WTC11 (cell line): ENCODE measurements at regions not wholly inside any gene's neighbourhood (a gene's known extent, or its start where the extent isn't known, plus 50 kb on each side); places are given as distances from the start of the nearest gene placed in this dataset.

ENCODE experiments used
- ATAC-seq: fragments of 200-7000 bp; cut with Tn5 transposase; 2 replicates; pipeline ENCODE4 v1.10.0; 2021; ENCODE audit warnings: mild to moderate bottlenecking, moderate library complexity
- CTCF ChIA-PET: fragments of 300-600 bp; sonication (Branson Sonifier 250); formaldehyde crosslinking; loops from one replicate; lab custom pipeline; 2021; ENCODE audit warnings: antibody characterized with exemption; lab: Charles Lee
- POLR2A ChIA-PET: fragments of 350-600 bp; sonication (Branson Sonifier 250); formaldehyde crosslinking; loops from one replicate; lab custom pipeline; 2021; ENCODE audit warnings: antibody characterized with exemption; lab: Charles Lee
- DNase-seq: peaks from one replicate; pipeline ENCODE4 v3.0.0; 2021; ENCODE audit warnings: low spot score
- H3K27ac Mint-ChIP-seq: 2 replicates; pipeline ENCODE4 v1.8.0; 2021; ENCODE audit warnings: mixed read lengths
- H3K27me3 Mint-ChIP-seq: 2 replicates; pipeline ENCODE4 v1.8.0; 2021; ENCODE audit warnings: low read depth, mild to moderate bottlenecking, moderate library complexity, mixed read lengths
- H3K36me3 Mint-ChIP-seq: 2 replicates; pipeline ENCODE4 v1.8.0; 2021; ENCODE audit warnings: mixed read lengths
- H3K4me1 Mint-ChIP-seq: 2 replicates; pipeline ENCODE4 v1.8.0; 2022; ENCODE audit warnings: mixed read lengths
- H3K4me3 Mint-ChIP-seq: 2 replicates; pipeline ENCODE4 v1.8.0; 2021; ENCODE audit warnings: mild to moderate bottlenecking, moderate library complexity, mixed read lengths
- H3K9me3 Mint-ChIP-seq: 2 replicates; pipeline ENCODE4 v1.8.0; 2021; ENCODE audit warnings: mixed read lengths
- ATF2 ChIP-seq: sonication (generic); formaldehyde crosslinking; IDR thresholded peaks from 2 replicates; pipeline ENCODE4 v1.8.1; 2022; ENCODE audit warnings: low read depth, missing genetic modification reagents, borderline replicate concordance
- ATF6 ChIP-seq: sonication (generic); formaldehyde crosslinking; IDR thresholded peaks from 2 replicates; pipeline ENCODE4 v1.8.1; 2023; ENCODE audit warnings: mild to moderate bottlenecking, missing genetic modification reagents
- CDX4 ChIP-seq: fragments of 250-450 bp; sonication (Bioruptor Pico); IDR thresholded peaks from 2 replicates; pipeline ENCODE4 v1.9.0; 2021; ENCODE audit warnings: moderate library complexity, mild to moderate bottlenecking, inconsistent platforms, borderline replicate concordance
- ERG ChIP-seq: fragments of 250-450 bp; sonication (Bioruptor Pico); IDR thresholded peaks from 2 replicates; pipeline ENCODE4 v1.8.0; 2021; ENCODE audit warnings: mild to moderate bottlenecking
- ESRRA ChIP-seq: sonication (generic); formaldehyde crosslinking; IDR thresholded peaks from 2 replicates; pipeline ENCODE4 v1.8.1; 2022; ENCODE audit warnings: mild to moderate bottlenecking, missing genetic modification reagents, borderline replicate concordance
- FOXJ3 ChIP-seq: sonication (generic); formaldehyde crosslinking; IDR thresholded peaks from 2 replicates; pipeline ENCODE4 v1.9.0; 2021; ENCODE audit warnings: missing genetic modification reagents, mild to moderate bottlenecking, borderline replicate concordance
- GABPB1 ChIP-seq: sonication (generic); formaldehyde crosslinking; IDR thresholded peaks from 2 replicates; pipeline ENCODE4 v1.8.1; 2023; ENCODE audit warnings: mild to moderate bottlenecking, missing genetic modification reagents
- GTF2I ChIP-seq: fragments of 250-450 bp; sonication (Bioruptor Pico); conservative IDR thresholded peaks from 2 replicates; pipeline ENCODE4 v1.4.0; 2021; ENCODE audit warnings: mild to moderate bottlenecking
- IRF2 ChIP-seq: sonication (generic); formaldehyde crosslinking; IDR thresholded peaks from 2 replicates; pipeline ENCODE4 v1.8.0; 2022; ENCODE audit warnings: low read depth, missing genetic modification reagents, borderline replicate concordance
- SMAD4 ChIP-seq: sonication (generic); formaldehyde crosslinking; IDR thresholded peaks from 2 replicates; pipeline ENCODE4 v1.8.0; 2022; ENCODE audit warnings: mild to moderate bottlenecking, missing genetic modification reagents
- STAT6 ChIP-seq: sonication (generic); formaldehyde crosslinking; conservative IDR thresholded peaks from 2 replicates; pipeline ENCODE4 v1.8.1; 2023; ENCODE audit warnings: mild to moderate bottlenecking, low read depth, missing genetic modification reagents, moderate library complexity
- TCF7 ChIP-seq: sonication (generic); formaldehyde crosslinking; IDR thresholded peaks from 2 replicates; pipeline ENCODE4 v1.8.0; 2022; ENCODE audit warnings: mild to moderate bottlenecking, low read depth, missing genetic modification reagents, moderate library complexity
- TP53 ChIP-seq: sonication (generic); formaldehyde crosslinking; IDR thresholded peaks from 2 replicates; pipeline ENCODE4 v1.8.1; 2023; ENCODE audit warnings: mild to moderate bottlenecking, missing genetic modification reagents
- USF2 ChIP-seq: sonication (generic); formaldehyde crosslinking; IDR thresholded peaks from 2 replicates; pipeline ENCODE4 v1.8.1; 2023; ENCODE audit warnings: mild to moderate bottlenecking, missing genetic modification reagents, moderate library complexity
- ZBTB43 ChIP-seq: sonication (generic); formaldehyde crosslinking; IDR thresholded peaks from 2 replicates; pipeline ENCODE4 v1.8.1; 2023; ENCODE audit warnings: mild to moderate bottlenecking, missing genetic modification reagents
- ZNF396 ChIP-seq: fragments of 250-450 bp; sonication (Bioruptor Pico); IDR thresholded peaks from 2 replicates; pipeline ENCODE4 v1.8.0; 2021; ENCODE audit warnings: mild to moderate bottlenecking, moderate library complexity, borderline replicate concordance

GRCh38 chr3:194830978-194831377, 145.3 kb downstream of the FAM43A start:
- Mint-ChIP-seq H3K4me1 (peaks cover under 1% of the 10 kb centered on the region; the same call in 1 of the 2 replicates), H3K27me3 (no peaks in the 10 kb centered on the region), H3K36me3 (no peaks in the 10 kb centered on the region), H3K27ac (no peak overlapping the region), H3K9me3 (peaks cover 9% of the 10 kb centered on the region), H3K4me3 (no peak overlapping the region)
- ATAC-seq (no peak), DNase-seq (no peak)
- ChIA-PET POLR2A (interaction anchor here (0.6 kb wide), 1 partner anchor 40 kb away, joined by 5 read pairs; no protein-coding TSS in a partner anchor), CTCF (interaction anchor here (1.1 kb wide), 1 partner anchor 148 kb away, joined by 5 read pairs; no protein-coding TSS in a partner anchor)
- no peak for TF ChIP-seq ATF6 (CRISPR knock-in tag)
- TF ChIP-seq SMAD4 (CRISPR knock-in tag) = no peak
- no peak for TF ChIP-seq ZNF396 (CRISPR knock-in tag)

- H3K4me3 Mint-ChIP-seq = no peak overlapping the region
- ChIA-PET CTCF (no interaction called here), POLR2A (no interaction called here)
- no peak overlapping the region for H3K27ac Mint-ChIP-seq
- TF ChIP-seq TP53 (CRISPR knock-in tag) = no peak
- TF ChIP-seq ZBTB43 = no peak
- TF ChIP-seq FOXJ3 = no peak
- no peak for TF ChIP-seq USF2
- TF ChIP-seq TCF7 = no peak
- TF ChIP-seq GTF2I (CRISPR knock-in tag) = no peak
- no peak for TF ChIP-seq ESRRA (CRISPR knock-in tag)
- TF ChIP-seq CDX4 = no peak
- no peak for TF ChIP-seq ERG (CRISPR knock-in tag)
- no peak for TF ChIP-seq STAT6 (CRISPR knock-in tag)
- TF ChIP-seq IRF2 = no peak
- TF ChIP-seq GABPB1 = no peak
- TF ChIP-seq ZNF396 (CRISPR knock-in tag) = no peak
- no peak for TF ChIP-seq ATF2
- H3K36me3 Mint-ChIP-seq = no peaks in the 10 kb centered on the region
- no peaks in the 10 kb centered on the region; the same call in 1 of the 2 replicates for H3K27me3 Mint-ChIP-seq
- no peak for DNase-seq
- H3K4me1 Mint-ChIP-seq = peaks cover 3% of the 10 kb centered on the region; the same call in 1 of the 2 replicates
- ATAC-seq = no peak
- H3K9me3 Mint-ChIP-seq = peaks cover 9% of the 10 kb centered on the region
Measured at GRCh38 chr3:194832346-194833104, 146.8 kb downstream of the FAM43A start.
